Right lobe of liver (tissue), 4 donors: ENCODE measurements at regions not wholly inside any gene's neighbourhood (a gene's known extent, or its start where the extent isn't known, plus 50 kb on each side); places are given as distances from the start of the nearest gene placed in this dataset.

Source experiments
- CTCF ChIP-seq, 4 donors: fragments of 200-600 bp in 3 of 4; fragments of 450-650 bp in 1 of 4; IDR thresholded peaks; one replicate each; pipeline versions ENCODE4 v1.5.1 to v1.8.0; 2016 to 2022; ENCODE audit warnings: antibody characterized with exemption in 4 of 4, mild to moderate bottlenecking in 2 of 4
- POLR2A ChIP-seq: fragments of 450-650 bp; IDR thresholded peaks from one replicate; pipeline ENCODE4 v1.6.1; 2017; ENCODE audit warnings: antibody characterized with exemption, mild to moderate bottlenecking
- donor health status: DM: no; HTN: no; CAD: no.
- donor health status: DM: no; HTN: no; CAD: no.
- donor health status: DM: no; HTN: yes; CAD: no.

DNA sequence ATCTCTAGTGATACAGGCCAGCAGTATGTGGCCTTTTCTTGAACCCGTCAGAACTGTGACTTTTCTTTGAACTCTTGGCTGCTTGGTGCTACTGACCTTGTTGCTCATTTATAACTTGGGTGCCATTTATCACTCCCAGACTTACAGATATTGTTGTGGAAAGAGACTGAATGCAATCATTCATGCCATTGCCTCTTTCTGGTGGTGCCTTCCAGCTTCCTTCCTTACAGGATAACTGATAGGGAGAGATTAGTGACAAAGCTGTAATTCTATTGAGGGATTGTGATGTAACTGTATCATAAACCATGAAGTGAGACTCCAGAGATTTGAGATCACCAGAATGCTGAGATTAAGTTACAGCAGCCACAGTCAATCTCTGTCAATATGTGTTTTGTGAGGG is 256.5 kb downstream of the USP25 start:
- TF ChIP-seq CTCF (IDR thresholded peaks at IDR 0.05) (no peak), POLR2A (no peak)
